ENCODE measurements at regions not wholly inside any gene's neighbourhood (a gene's known extent, or its start where the extent isn't known, plus 50 kb on each side); places are given as distances from the start of the nearest gene placed in this dataset.

- TF ChIP-seq E4F1 (IDR thresholded peaks at IDR 0.05; ENCODE audit: borderline replicate concordance, partially characterized antibody): peak; percentile 22
Observed at GRCh38 chr20:56761393-56761792, 132.3 kb downstream of the TFAP2C start (continued).

GRCh38 chr20:56762401-56762800 lies 133.3 kb downstream of the TFAP2C start:
- no peaks in the 10 kb centered on the region for H3K4me1 ChIP-seq (ENCODE audit: control insufficient read depth, insufficient read depth, low read length)
- no peak overlapping the region for H3K9ac ChIP-seq (ENCODE audit: control insufficient read depth, insufficient read depth, low read length)
- H3K4me2 ChIP-seq (ENCODE audit: control insufficient read depth, insufficient read depth): no peak overlapping the region
- ChIA-PET SMC1A (ENCODE audit: uncharacterized antibody, unreplicated experiment) (no interaction called here), CTCF (no interaction called here), RAD21 (ENCODE audit: unreplicated experiment) (no interaction called here), POLR2A (no interaction called here)
- ATAC-seq (no peak), FAIRE-seq (no peak), DNase-seq (ENCODE audit: low read depth, low spot score) (no peak)
- no peak overlapping the region for H3K27ac ChIP-seq (ENCODE audit: control insufficient read depth, insufficient read depth)
- no peaks in the 10 kb centered on the region for H4K20me1 ChIP-seq (ENCODE audit: control insufficient read depth, insufficient read depth)
- intact Hi-C loops (cut with micrococcal nuclease; ENCODE audit: unreplicated experiment): no loop called here
- no peaks in the 10 kb centered on the region for H3K27me3 ChIP-seq (replicated peaks in 1 of 2; ENCODE audit: control insufficient read depth in 2 of 2, insufficient read depth in 2 of 2, low read length in 1 of 2)
- in situ Hi-C loops (cut with MboI): no loop called here
- H3K9me3 ChIP-seq (replicated peaks; ENCODE audit: control insufficient read depth, insufficient read depth, low read length): no peaks in the 10 kb centered on the region
- BruUV-seq (replicated peaks): no TSS peak
- TF ChIP-seq SKIL (IDR thresholded peaks at IDR 0.05; ENCODE audit: low read depth, poor library complexity, severe bottlenecking): no peak
- no peak for TF ChIP-seq POLR2A (IDR thresholded peaks at IDR 0.05; ENCODE audit: low read depth, low read length)
- TF ChIP-seq FOXK2 (IDR thresholded peaks at IDR 0.05): no peak
- no peak for TF ChIP-seq ZNF207 (IDR thresholded peaks at IDR 0.05; ENCODE audit: borderline replicate concordance)
- no peak for TF ChIP-seq KAT2A (conservative IDR thresholded peaks at IDR 0.05; ENCODE audit: control insufficient read depth, low read depth, low read length)
- no peak for TF ChIP-seq IKZF2 (IDR thresholded peaks at IDR 0.05)
- no peak for TF ChIP-seq PAX5 (IDR thresholded peaks at IDR 0.05; ENCODE audit: borderline replicate concordance, low read depth, low read length)
- TF ChIP-seq RFX5 (IDR thresholded peaks at IDR 0.05; ENCODE audit: low read depth, low read length): no peak
- TF ChIP-seq IRF3 (IDR thresholded peaks at IDR 0.05): no peak
- TF ChIP-seq TCF7 (IDR thresholded peaks at IDR 0.05; ENCODE audit: borderline replicate concordance): no peak
- no peak for TF ChIP-seq SIX5 (IDR thresholded peaks at IDR 0.05; ENCODE audit: low read depth, low read length, severe bottlenecking)
- TF ChIP-seq WRNIP1 (IDR thresholded peaks at IDR 0.05; ENCODE audit: borderline replicate concordance, low read depth, low read length): no peak
- no peak for TF ChIP-seq HCFC1 (IDR thresholded peaks at IDR 0.05; ENCODE audit: low read length)
- no peak for TF ChIP-seq ZZZ3 (IDR thresholded peaks at IDR 0.05; ENCODE audit: control insufficient read depth, insufficient read length, low read depth)
- TF ChIP-seq ATF2 (IDR thresholded peaks at IDR 0.05; ENCODE audit: low read length): no peak
- H3K79me2 ChIP-seq (ENCODE audit: control insufficient read depth, insufficient read depth, low read length): no peaks in the 10 kb centered on the region
- no peak overlapping the region for H2AFZ ChIP-seq (ENCODE audit: control insufficient read depth, low read depth, low read length)
- no peak overlapping the region for H3K4me3 ChIP-seq
- 25% methylated on average over 4 of the region's 4 CpGs for WGBS (ENCODE audit: insufficient coverage, insufficient replicate concordance, low lambda C conversion rate, missing lambda C conversion rate)
- H3K36me3 ChIP-seq (ENCODE audit: control insufficient read depth in 2 of 2, insufficient read depth in 2 of 2, low read length in 1 of 2): no peaks in the 10 kb centered on the region
